ENCODE measurements at regions not wholly inside any gene's neighbourhood (a gene's known extent, or its start where the extent isn't known, plus 50 kb on each side); places are given as distances from the start of the nearest gene placed in this dataset.

DNA sequence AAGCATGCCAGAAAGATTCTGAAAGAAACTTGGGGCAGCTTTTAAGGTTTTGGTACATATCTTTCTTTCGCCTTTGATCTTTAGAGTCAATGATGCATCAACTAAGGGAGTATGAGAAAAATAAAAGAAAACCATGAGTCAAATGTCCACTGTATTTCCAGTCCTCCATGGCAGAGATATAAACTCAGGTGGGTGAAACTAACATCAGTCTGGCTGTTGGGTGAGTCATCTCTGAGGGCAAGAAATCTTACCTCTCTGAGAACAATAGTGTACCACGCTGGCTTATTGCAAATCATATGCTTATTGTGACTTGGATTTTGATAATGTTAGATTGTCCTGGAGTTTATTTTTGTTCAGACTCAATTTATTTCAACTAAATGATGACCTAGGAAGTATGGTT, 521.0 kb downstream of the PLCL1 start:
- FAIRE-seq: no peak

DNA sequence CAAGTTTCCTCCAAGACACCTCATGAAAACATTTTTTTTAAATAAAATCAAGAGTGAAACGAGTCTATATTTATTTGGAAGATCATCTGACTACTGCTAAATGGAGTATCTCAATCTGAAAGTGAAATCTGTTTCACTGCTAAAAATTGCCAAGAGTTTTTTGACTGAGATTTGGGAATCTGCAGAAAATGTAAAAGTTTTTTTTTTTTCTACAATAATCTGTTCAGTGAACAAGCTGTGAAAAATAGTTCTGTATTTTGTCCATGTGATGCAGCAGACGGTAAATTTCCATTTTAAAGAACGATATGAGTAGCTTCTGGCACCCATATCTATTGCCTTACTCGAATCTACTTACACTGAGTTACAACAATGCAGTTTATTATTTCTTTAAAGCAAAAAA, 519.7 kb downstream of the PLCL1 start:
- FAIRE-seq: no peak

DNA sequence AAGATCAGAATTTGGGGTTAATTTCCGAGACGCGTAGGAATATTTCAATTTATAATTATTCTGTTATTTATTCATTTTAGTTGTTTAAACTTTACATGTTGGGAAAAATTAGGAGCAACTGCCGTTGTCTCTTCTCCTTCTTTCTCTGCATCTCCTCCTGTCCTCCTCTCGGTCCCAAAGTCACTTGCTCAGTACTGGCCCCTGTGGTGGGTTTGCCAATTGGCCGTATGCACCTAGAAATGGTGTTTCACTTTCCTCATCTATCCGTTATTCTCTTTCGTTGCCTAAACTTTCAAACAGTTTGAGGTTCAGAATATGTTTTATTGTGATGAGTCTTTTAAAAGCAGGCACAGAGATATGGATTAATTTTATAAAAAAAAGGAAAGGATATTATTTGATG, 517.9 kb downstream of the PLCL1 start:
- no peak for FAIRE-seq

DNA sequence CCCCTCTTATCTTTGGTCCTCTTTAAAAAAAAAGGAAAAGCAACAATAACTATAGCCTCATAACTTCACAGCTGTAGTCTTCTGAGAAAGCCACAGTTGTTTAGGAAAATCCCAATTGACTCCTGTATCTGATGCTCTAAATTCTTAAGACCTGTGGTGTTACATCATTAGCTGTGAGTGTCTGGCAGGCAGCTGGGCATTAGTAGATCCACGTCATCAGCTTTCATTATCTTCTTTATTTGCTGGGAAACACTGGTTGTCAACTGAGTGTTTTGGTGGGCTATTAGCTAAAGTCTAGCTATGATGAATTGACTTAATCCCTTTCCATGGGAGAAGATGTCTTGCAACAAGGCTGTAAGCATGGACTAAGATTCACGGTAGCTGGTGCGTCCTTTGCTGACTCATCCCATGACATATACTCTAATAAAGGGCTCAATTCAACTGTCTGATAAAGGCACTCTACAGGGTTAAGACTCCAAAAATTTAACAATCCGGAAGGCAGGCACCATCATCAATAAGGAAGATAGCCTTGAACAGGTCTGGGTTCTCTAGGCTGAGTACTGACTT, 517.2 kb downstream of the PLCL1 start:
- FAIRE-seq: no peak

DNA sequence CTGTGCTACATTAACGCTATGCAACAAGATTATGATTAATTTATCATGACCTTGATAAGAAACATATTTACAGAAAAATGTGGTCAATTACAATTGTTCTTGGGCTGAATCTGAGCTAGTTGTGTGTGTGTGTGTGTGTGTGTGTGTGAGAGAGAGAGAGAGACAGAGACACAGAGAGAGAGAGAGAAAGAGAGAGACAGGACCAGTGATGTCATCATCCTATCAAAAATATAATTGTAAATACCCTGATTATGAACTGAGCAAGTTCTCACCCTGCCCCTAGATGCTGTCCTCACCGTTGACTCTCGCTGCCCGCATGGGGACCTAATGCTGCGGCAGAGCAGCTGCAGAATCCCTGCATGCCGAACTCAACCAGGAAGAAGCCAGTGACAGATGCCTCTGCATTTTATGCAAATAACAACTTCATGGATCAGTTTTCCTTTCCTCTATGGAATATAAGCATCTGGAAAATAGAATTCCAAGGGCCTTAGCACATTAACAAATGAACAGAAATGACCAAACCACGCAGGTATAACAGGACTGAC, 512.5 kb downstream of the PLCL1 start:
- FAIRE-seq: no peak

DNA sequence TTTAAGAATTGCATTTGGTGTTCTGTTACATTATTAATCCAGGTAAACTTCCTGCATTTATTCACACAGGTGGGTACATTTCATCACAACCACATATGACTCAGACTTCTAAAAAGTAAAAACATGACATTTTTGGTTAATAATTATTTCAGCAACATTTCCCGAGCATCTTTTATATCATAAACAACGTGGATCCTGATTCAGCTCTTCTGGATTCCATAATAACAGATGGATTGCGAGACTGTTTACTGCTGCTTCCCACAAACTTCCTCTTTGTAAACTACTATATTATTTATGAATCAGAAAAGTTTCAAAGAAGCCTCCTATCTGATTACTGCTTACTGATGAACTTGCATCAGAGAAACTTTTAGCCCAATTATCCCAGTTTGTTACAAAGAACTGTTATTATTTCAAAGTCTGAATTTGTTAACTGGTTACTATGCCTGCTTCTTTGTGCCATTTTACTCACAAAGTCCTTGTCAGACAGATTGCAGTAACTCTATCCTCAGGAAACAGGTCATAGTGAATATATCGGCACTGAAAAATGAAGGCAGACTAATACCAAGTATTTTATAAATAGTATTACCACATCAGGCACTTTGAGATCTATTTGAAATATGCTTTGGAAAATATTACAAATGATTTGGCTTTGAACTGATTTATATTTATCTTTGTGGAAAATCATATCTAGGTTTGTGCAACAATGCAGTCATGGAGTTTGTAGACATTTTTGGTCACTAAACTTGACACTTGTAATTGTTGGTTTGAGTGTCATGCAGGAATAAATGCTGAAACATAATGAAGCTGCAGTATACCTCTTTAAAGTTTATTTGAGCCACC, 511.6 kb downstream of the PLCL1 start:
- FAIRE-seq: no peak

DNA sequence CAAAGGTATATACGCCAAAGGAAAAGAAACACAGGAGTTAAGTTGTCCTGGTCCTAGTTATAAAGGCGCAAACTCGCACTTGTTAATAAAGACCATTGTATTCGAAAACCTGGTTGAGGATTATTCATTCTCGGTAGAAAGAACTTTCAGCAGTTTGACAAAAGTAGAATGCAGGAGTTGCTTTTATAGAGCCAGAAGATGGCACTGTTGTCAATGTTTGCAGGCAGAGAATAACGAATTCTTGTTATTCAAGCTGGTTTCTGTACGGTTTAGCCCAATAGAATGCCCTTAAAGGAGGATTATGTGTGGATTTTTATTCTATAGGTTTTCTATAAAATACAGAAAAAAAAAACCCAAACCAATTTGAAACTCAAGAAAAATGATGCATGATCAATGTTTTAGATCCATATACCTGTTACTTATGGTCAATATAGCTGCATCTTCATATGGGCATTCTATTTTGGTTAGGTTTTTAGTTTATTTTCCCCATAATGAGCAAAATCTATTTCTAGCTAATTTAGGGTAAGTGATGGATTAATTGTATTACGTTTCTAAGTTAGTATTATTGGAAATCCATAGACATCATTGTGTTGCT, 510.3 kb downstream of the PLCL1 start:
- peak; percentile 88 for FAIRE-seq

DNA sequence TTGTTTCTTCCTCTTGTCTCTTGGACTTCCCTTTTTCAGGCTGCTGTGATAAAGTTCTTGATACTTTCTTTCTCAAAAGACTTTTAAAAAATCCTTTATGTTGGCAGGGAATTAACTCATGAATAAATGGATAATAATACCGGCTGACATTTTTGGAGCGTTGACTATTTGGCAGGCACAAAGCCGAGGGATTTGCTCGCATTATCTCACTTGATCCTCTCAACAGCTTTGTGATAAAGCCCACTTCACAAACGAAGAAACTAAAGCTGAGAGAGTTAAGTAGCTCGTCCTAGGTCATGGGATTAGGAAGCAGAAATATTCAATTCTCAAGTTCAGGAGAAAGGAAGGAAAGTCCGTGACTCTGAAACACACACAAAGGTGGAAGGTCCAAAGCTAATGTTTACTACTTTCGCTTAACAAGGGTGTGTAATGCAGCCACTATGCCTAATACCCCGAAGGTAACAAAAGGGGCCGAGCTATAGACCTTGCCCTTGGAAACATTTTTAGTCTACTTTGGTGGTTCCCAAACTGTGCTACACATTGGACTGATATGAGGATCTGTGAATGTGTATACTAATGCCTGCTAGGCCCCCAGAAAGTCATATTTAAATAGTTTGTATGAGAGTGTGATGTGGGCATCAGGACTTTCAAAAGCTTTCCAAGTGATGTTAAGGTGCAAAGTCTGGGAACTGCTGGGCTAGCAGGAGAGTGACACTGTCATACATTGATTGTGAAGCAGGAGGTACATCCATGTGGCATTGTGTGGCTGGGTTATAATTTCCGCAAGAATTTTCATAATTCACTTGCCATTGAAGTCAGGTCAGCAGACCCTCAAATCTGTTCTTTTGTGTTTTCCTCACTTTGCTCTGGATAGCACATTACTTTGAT, 508.4 kb downstream of the PLCL1 start:
- no peak for FAIRE-seq

DNA sequence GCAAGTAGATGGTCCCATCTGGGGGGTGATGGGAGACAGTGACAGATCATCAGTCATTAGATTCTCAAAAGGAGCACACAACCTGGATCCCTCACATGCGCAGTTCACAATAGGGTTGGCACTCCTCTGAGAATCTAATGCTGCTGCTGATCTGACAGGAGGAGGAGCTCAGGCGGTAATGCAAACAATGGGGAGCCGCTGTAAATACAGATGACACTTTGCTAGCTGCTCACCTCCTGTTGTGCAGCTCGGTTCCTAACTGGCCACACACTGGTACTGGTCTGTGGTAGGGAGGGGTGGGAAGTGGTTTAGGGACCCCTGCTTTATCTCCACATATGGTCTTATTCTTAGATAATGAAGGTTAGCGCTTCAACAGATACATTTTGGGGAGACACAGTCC, 506.6 kb downstream of the PLCL1 start:
- no peak for FAIRE-seq

DNA sequence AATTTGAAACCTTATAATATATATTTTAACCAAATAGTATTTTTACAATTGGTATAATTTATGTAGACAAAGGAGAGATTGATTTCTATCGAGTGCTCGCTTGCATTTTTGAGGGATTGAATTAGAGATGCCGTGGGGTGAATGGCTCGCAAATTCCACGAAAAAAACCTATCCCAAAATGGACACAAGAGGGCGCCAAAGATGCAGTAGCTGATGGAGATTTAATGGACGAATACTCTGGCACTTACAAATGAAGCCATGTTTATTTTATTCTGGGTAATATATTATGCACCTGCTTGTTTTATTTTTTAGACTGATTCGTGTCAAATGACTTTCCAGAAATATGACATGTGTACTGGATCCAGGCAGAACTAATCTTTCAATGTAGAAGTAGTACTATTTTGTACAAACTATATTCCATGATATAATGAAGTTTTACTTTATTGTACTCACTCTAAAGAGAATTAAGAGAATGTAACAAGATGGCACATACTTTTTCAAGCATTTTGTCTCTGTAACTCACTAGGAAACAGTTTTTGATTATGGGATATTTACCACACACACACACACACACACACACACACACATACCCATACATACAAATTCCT, 505.4 kb downstream of the PLCL1 start:
- no peak for FAIRE-seq

DNA sequence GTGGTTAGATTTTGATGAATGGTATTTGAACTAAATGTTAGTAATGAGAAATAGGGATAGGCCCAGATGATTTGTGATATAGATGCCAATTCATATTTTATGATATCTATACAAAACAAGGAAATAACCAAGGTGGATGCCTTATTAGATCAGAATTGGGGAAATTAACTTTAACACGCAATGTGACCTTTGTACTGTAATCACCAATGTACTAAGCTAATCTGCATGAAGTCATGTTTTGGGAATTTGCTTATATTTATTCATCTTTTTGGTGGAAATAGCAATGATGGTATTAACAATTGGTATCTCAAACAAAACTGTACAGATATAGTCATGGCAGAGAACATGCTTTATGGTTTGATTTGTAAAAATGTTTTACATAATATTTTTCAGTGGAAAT, 504.7 kb downstream of the PLCL1 start:
- no peak for FAIRE-seq

DNA sequence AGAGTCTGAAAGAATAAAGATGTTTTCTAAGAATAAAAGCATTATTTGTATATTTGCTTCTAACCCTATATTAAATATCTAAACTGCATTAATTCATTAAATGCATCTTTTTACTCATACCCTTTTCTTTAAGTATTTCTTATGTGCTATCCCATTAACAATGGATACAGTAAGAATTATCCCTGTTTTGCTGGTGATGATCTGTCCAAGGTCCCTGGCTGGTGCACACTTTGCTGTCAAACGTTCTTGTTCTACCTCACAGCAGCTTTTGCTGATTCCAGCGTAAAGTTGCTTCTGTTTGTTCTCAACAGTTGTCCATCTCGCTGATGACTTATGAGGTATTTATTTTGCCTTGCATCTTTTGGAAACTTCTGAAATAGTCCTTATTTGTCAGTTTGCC, 504.0 kb downstream of the PLCL1 start:
- no peak for FAIRE-seq

DNA sequence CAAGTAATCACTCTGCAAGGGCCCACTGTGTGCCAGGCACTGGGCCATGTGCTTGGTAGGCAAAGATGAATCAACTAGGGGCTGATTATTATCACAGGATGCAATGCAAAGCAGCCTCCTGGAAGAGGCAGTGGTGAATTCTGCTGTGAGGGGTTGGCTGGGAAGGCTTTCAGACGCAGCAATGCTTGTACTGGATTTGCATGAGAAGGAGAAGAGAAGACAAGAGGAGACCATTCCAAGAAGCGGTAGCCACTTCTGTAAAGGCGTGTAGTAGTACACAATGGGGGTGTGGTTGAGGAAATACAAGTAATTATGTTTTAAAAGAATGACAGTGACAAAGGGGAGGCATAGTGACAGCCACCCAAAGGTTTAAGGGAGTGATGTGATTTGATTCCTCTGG, 502.7 kb downstream of the PLCL1 start:
- no peak for FAIRE-seq

DNA sequence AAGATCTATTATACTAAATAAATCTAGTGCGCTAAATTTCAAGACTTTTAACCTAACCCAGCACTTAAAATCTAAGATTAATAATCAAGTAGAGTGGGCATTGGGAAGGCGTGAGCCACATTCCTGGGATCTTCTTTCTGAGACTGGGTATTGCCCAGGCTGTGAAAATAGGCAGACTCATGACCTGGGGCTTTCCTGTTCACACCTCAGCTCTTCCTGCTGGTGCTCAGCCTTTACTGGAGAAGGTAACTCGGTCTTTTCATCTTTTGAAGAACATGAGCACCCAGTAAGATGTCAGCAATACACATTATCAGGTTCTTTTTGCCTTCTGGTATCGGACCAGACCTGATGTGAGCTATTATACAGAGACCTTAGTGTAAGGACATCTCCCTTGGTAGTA, 500.5 kb downstream of the PLCL1 start:
- no peak for FAIRE-seq

DNA sequence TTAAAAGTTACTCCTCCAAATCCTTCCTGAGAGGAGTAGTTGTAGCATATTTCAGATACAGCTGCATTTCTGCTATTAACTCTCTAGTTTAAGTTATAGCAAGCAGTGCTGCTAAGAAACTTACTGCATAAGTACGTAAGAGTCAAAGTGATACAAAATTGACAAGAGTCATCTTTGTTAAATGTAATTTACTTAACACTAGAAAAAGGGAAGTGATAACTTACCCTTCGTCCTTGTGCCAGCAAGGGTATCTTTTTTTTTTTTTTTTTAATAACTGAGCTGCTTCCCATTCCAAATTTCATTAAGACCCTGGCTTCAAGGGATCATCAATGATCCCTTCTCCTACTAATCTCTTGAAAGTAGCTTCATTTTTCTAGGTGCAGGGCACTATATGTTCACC, 493.0 kb downstream of the PLCL1 start:
- FAIRE-seq: no peak

DNA sequence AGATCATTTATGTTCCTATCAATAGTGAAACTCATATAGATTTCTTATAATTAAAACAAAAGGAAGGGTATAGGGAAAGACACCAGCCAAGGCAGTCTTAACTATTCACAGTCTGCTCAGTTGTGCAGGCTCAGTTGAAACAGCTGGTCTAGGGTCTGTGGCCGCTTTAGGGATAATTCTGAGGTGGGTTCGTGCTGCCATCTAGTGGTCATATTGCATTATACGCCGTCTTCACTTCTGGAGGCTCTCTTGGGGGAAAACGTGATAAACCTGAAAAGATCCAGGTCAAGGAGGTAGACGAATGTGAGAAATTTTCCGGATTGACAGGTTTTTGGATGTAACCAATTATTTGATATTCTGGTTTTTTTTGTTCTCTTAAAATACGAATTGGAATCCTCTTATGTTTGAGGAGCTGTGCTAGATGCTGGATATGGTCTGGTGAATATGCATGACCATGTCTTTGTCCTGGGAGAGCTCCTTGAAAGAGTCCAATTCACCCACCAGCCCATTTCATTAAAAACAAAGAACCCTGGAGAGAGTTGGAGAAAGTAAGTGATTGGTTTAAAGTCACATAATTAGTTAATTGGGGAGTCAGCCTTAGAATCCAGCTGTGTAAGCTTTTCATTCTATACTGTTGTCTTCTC, 492.4 kb downstream of the PLCL1 start:
- FAIRE-seq: no peak

DNA sequence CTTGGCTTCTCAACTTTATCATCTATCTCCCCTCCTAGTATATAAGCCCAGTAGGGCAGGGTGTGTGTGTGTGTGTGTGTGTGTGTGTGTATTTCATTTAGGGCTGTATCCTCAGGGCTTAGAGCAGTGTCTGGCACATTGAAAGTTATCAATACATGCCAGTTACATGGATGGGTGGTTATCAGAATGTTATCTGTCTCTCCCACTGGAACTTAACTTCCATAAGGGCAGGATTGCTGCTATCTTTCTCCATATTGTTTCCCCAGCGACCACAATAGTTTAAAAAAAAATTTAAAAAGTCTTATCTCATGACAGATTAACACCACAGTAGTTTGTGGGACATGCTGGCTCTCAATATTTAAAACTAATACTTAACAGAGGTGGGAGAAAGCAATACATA, 488.9 kb downstream of the PLCL1 start:
- no peak for FAIRE-seq

DNA sequence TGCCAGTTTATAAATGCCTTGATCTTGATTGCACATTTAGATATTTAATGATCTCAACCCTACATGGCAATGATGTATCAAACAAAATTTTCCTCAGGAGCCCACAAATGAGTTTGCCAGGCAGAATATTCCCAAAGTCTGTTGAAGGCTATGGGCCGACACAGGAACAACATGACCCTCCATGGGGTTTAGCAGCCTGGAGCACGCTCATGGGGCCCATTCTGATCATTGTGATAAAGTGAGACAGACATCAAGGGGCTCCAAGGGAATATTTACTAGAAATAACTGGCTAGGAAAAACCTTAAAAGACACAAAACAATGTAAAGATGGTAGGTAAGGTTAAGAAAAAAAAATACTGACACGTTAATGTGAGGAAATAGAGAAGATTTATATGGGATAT, 485.4 kb downstream of the PLCL1 start:
- FAIRE-seq: no peak

DNA sequence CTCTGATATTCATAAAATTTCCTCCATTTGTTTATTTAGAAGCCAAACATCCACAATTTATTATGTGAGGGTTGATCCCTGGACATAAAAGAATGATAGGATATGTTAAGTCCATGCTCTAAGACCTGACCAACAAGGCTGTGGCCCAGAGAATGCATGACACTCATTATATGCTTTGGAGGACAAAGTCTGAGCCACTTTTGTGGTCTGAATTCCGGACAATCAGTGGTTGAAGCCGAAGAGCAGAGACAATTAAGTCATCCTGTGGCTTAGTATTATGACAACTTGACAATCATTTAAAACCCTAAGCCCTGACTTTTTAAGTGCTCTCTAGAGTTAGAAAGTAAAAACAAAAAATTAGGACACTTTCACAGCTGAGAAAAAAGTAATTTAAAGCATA, 483.3 kb downstream of the PLCL1 start:
- no peak for FAIRE-seq

DNA sequence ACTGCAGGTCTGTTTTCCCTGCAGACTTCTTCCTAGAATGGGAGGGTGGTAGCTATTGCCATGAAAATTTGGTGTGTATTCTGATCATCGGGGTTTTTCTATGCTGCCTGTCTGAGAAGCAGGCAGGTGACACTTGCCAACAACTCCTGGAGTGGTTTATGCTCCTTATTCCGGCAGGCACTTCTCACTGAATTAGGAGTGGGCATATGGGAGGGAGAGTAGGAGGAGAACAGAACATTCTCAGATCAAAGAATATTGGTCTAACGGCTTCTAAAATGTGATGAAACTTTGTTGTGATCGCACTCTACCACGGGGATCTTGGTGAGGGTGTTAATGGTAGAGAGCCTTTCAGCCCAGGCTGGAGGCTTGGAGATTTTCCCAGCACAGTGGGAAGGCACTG, 480.8 kb downstream of the PLCL1 start:
- FAIRE-seq: no peak

DNA sequence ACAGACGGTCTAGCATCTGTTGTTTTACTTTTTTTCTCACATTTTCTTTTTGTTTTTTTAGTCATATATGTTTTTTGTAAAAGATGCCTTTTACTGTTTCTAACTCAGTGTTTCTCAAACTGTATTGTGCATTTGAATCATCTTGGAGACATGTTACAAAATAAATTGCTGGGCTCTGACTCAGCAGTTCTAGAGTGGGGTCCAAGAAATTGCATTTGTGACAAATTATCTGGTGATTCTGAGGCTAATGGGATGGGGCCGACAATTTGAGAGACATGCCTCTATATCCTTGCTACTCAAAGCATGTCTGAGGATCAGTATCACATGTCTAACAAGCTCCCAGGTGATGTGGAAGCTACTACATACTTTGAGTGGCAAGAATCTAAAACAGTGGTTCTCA, 478.8 kb downstream of the PLCL1 start:
- no peak for FAIRE-seq

DNA sequence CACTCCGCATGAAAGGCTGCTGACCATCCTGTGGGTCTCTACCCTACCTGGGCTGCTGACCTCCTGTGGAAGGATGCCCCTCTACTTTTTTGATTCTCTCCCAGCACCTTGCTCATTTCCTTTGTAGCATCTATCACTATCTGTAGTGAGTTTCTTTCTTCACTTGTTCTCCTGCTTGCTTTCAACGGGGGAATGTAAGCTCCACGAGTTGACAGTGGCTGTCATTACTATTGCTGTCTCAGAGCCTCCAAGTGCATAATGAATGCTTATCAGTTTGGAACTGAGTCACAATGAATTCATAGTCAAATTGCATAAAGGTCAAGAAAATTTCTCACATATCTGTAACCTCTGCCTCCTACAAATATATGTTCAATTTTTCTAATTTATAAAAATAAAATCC, 477.7 kb downstream of the PLCL1 start:
- no peak for FAIRE-seq

Data from colon (tissue), 2 donors.